ENCODE measurements at regions not wholly inside any gene's neighbourhood (a gene's known extent, or its start where the extent isn't known, plus 50 kb on each side); places are given as distances from the start of the nearest gene placed in this dataset.

- Mint-ChIP-seq H3K27ac (no peak overlapping the region), H3K27me3 (ENCODE audit: low read depth) (no peaks in the 10 kb centered on the region; the same call in none of the 2 replicates)
- H2AFZ ChIP-seq (ENCODE audit: low read length) = no peak overlapping the region
These were observed 390.9 kb upstream of the PFKP start for GRCh38 chr10:2676455-2676854.

More at GRCh38 chr10:2676455-2676854, 390.9 kb upstream of the PFKP start:
- TF ChIP-seq CTCF (conservative IDR thresholded peaks at IDR 0.05) = no peak
- Histone ChIP-seq H3K14ac (ENCODE audit: insufficient read depth, low read length) (no peak overlapping the region), H3K9me3 (ENCODE audit: control insufficient read depth, low read depth, low read length) (no peaks in the 10 kb centered on the region), H3K23me2 (ENCODE audit: insufficient read length, low read depth, low read length, poor library complexity, severe bottlenecking) (no peaks in the 10 kb centered on the region), H3K56ac (ENCODE audit: insufficient read length, low read depth, low read length) (no peak overlapping the region), H3K18ac (ENCODE audit: insufficient read length, low read depth, low read length) (no peak overlapping the region), H2AK5ac (ENCODE audit: insufficient read length, low read length) (no peak overlapping the region), H2BK120ac (ENCODE audit: low read depth, low read length, poor library complexity, severe bottlenecking) (no peak overlapping the region), H3K4ac (ENCODE audit: low read depth, low read length) (no peak overlapping the region), H3K27ac (ENCODE audit: insufficient read length, low read depth, low read length) (no peak overlapping the region), H4K20me1 (ENCODE audit: control insufficient read depth, insufficient read depth, insufficient read length) (no peaks in the 10 kb centered on the region), H3K23ac (ENCODE audit: insufficient read length, low read depth, low read length) (no peak overlapping the region), H3K4me1 (ENCODE audit: insufficient read depth, low read length) (no peaks in the 10 kb centered on the region), H2BK5ac (ENCODE audit: insufficient read length, low read length) (no peak overlapping the region), H3T11ph (ENCODE audit: low read length) (no peak overlapping the region), H3K79me2 (ENCODE audit: insufficient read depth, low read length) (no peaks in the 10 kb centered on the region), H2BK12ac (ENCODE audit: insufficient read length, low read depth, low read length) (no peak overlapping the region), H2BK20ac (ENCODE audit: low read depth, low read length, poor library complexity, severe bottlenecking) (no peak overlapping the region), H4K8ac (replicated peaks; ENCODE audit: insufficient read length, low read depth, low read length) (no peak overlapping the region), H4K5ac (ENCODE audit: insufficient read length, low read depth, low read length) (no peak overlapping the region), H4K91ac (ENCODE audit: insufficient read length, low read depth, low read length) (no peak overlapping the region), H2BK15ac (ENCODE audit: low read depth, low read length) (no peak overlapping the region), H3K4me2 (ENCODE audit: insufficient read depth, insufficient read length, low read length) (no peak overlapping the region), H3K27me3 (ENCODE audit: insufficient read depth, low read length) (no peaks in the 10 kb centered on the region), H3K79me1 (ENCODE audit: insufficient read depth, low read depth, low read length, poor library complexity, severe bottlenecking) (no peaks in the 10 kb centered on the region), H3K9ac (ENCODE audit: extremely low read depth, insufficient read length, low read length) (no peak overlapping the region)
- Mint-ChIP-seq H3K9me3 (no peaks in the 10 kb centered on the region; a peak in 1 of 5 replicates), H3K36me3 (ENCODE audit: insufficient read depth in 1 of 3, low read depth in 3 of 3) (no peaks in the 10 kb centered on the region), H3K4me3 (no peak overlapping the region), H3K4me1 (peaks cover 0 to under 1% of the 10 kb centered on the region in 2 experiments; a peak in 1 of 4 replicates)
- WGBS (ENCODE audit: extremely low coverage, insufficient read length, low lambda C conversion rate) = no CpG with 5 or more reads among the region's 1 CpG
- DNase-seq = no peak
